ENCODE measurements at regions not wholly inside any gene's neighbourhood (a gene's known extent, or its start where the extent isn't known, plus 50 kb on each side); places are given as distances from the start of the nearest gene placed in this dataset.

GRCh38 chr11:45385844-45386243 is 99.7 kb upstream of the SYT13 start:
- no peak overlapping the region for H3K27ac ChIP-seq (replicated peaks)
- DNase-seq (ENCODE audit: low read depth in 1 of 2, low spot score in 1 of 2) = no peak
- no peak for TF ChIP-seq CTCF (IDR thresholded peaks at IDR 0.05; ENCODE audit: insufficient read depth, low read length)
- TF ChIP-seq SPI1 (IDR thresholded peaks at IDR 0.05; ENCODE audit: borderline replicate concordance, low read depth) = no peak
- no peak for TF ChIP-seq GABPA (IDR thresholded peaks at IDR 0.05; ENCODE audit: low read depth)
- no peak for TF ChIP-seq REST (IDR thresholded peaks at IDR 0.05; ENCODE audit: insufficient replicate concordance, low read depth)
- no peak for TF ChIP-seq POLR2AphosphoS5 (IDR thresholded peaks at IDR 0.05; ENCODE audit: low read depth)
- H3K4me3 ChIP-seq (replicated peaks; ENCODE audit: insufficient read depth, low read length) = no peak overlapping the region
- H3K27me3 ChIP-seq (ENCODE audit: insufficient read depth, poor library complexity, severe bottlenecking) = peaks cover 5% of the 10 kb centered on the region

- Histone ChIP-seq H3K27ac (replicated peaks) (no peak overlapping the region), H3K4me3 (replicated peaks; ENCODE audit: insufficient read depth, low read length) (no peak overlapping the region), H3K27me3 (ENCODE audit: insufficient read depth, poor library complexity, severe bottlenecking) (peaks cover 5% of the 10 kb centered on the region)
- no peak for TF ChIP-seq GABPA (IDR thresholded peaks at IDR 0.05; ENCODE audit: low read depth)
- TF ChIP-seq CTCF (IDR thresholded peaks at IDR 0.05; ENCODE audit: insufficient read depth, low read length) = no peak
- no peak for TF ChIP-seq SPI1 (IDR thresholded peaks at IDR 0.05; ENCODE audit: borderline replicate concordance, low read depth)
- no peak for TF ChIP-seq POLR2AphosphoS5 (IDR thresholded peaks at IDR 0.05; ENCODE audit: low read depth)
- TF ChIP-seq REST (IDR thresholded peaks at IDR 0.05; ENCODE audit: insufficient replicate concordance, low read depth) = no peak
- DNase-seq (ENCODE audit: low read depth in 1 of 2, low spot score in 1 of 2) = no peak
Measured at GRCh38 chr11:45385423-45385822, 99.3 kb upstream of the SYT13 start.

- Histone ChIP-seq H3K4me3 (replicated peaks; ENCODE audit: insufficient read depth, low read length) (no peak overlapping the region), H3K27ac (replicated peaks) (no peak overlapping the region), H3K27me3 (ENCODE audit: insufficient read depth, poor library complexity, severe bottlenecking) (peaks cover 9% of the 10 kb centered on the region)
- no peak for DNase-seq (ENCODE audit: low read depth in 1 of 2, low spot score in 1 of 2)
- TF ChIP-seq GABPA (IDR thresholded peaks at IDR 0.05; ENCODE audit: low read depth) (no peak), POLR2AphosphoS5 (IDR thresholded peaks at IDR 0.05; ENCODE audit: low read depth) (no peak), CTCF (IDR thresholded peaks at IDR 0.05; ENCODE audit: insufficient read depth, low read length) (no peak), SPI1 (IDR thresholded peaks at IDR 0.05; ENCODE audit: borderline replicate concordance, low read depth) (no peak), REST (IDR thresholded peaks at IDR 0.05; ENCODE audit: insufficient replicate concordance, low read depth) (no peak)
Measured at GRCh38 chr11:45384711-45385241, 98.6 kb upstream of the SYT13 start.

All from HL-60 (cell line).